COLO668 (cell line): ENCODE measurements at regions not wholly inside any gene's neighbourhood (a gene's known extent, or its start where the extent isn't known, plus 50 kb on each side); places are given as distances from the start of the nearest gene placed in this dataset.

ENCODE experiments used
- DNase-seq: peaks from one replicate; lab custom pipeline; 2025; ENCODE audit not compliant: unreplicated experiment; lab: John Stamatoyannopoulos, UW

GRCh38 chr9:107918749-107919148, 429.2 kb upstream of the KLF4 start:
- DNase-seq, result no peak

DNA sequence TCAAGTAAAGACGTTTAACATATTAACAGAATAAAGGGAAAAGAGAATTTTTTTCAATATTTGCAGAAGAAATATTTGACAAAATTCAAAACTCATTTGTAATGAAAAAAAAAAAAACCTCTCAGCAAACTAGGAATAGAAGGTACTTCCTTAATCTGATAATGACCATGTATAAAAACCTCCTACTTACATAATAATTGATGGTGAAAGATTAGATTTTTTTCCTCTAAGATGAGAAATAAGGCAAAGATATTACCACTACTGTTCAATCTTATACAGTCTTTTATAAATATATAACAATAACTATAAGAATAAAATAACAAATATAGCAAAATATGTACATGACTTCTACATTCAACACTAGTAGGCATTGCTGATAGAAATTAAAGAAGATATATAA, 424.6 kb upstream of the KLF4 start:
- no peak for DNase-seq

DNA sequence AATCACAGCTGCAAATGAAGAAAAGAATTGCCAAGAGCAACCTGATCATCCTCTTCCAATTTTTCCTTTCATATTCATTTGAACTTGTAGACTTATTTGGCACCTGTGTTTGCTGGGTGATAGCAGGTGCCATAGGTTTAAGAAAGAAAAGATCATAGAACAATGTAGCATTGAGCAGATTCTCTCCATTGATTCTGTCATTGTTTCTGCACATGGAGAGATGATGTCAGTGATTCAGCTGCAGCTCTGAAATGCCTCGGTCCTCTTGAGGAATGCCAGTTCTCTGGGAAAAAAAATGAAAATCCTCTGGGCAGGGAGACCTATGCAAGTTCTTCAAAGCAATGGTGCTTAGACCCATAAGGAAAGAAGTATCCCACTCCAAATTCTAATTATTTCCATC, 418.1 kb upstream of the KLF4 start:
- no peak for DNase-seq

GRCh38 chr9:107907255-107907654, 417.7 kb upstream of the KLF4 start:
- no peak for DNase-seq

GRCh38 chr9:107906074-107906473, 416.5 kb upstream of the KLF4 start:
- DNase-seq, result no peak

DNA sequence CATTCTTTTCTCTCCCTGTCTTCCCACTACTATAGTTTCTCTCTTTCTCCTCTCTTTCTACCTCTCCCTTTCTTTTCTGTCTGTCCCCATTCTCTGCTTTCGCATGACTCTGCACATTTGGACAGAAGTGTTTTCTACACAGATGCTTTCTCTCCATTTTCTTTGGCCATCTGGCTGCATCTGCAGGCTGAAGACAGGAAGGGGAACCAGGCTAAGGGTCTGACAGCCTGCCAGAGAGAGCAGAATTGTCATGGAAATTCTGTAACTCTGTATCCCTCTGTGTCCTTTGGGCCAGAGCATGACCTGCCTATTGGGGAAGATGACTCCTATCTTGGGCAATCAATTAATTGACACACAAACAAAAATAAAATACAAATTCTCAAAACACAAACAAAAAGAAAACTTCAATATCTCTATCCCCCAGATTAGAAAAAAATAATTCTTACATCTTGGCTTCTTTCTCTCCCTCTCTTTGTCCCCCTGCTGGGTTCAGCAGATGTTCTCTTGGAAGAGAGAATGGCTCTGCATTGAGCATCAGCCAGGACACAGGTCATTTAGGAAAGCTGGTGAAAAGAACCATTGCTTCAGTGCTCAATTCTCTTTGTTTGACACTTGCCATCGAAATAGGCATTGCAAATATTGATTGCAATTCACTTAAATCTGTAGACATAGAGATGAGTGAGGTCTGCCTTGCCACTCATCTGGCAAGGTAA, 415.9 kb upstream of the KLF4 start:
- no peak for DNase-seq

- DNase-seq, result no peak
These were observed 410.4 kb upstream of the KLF4 start for GRCh38 chr9:107899961-107900330.

DNA sequence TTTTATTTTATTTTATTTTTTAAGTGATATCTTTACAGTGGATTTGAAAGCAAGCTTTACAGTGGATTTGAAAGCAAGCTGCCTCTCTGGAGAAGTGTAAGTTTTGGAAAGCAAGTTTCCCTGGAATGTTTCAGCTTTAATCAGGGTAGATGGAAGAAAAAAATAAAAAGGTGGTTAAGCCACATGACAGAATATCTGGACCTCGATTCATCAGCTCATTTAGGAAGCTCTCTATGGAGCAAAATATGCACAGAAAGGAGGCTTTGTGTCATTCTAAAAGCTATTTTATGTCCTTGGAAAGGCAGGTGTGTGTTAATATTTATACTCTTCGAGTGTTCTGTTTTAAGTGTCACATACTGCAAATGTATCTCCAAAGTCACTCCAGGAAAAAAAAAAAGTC, 409.2 kb upstream of the KLF4 start:
- no peak for DNase-seq

DNA sequence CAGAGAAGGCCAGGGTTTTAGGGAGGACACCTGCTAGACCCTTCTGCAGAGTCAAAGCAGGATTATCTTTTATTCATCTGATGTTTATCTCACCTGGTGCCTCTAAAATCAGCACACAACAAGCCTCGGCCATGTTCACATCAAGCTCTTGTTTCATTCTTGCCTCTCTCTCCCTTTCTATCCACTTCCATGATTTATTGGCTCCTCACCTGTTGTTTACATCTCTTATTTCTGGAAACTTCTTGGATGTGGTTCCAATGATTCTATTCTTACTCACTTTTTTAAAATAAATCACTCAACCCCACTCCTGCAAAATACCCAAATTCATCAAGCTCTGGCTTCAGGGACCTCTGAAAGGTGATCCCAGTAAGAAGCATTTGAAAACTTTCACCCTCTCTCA, 407.0 kb upstream of the KLF4 start:
- no peak for DNase-seq

DNA sequence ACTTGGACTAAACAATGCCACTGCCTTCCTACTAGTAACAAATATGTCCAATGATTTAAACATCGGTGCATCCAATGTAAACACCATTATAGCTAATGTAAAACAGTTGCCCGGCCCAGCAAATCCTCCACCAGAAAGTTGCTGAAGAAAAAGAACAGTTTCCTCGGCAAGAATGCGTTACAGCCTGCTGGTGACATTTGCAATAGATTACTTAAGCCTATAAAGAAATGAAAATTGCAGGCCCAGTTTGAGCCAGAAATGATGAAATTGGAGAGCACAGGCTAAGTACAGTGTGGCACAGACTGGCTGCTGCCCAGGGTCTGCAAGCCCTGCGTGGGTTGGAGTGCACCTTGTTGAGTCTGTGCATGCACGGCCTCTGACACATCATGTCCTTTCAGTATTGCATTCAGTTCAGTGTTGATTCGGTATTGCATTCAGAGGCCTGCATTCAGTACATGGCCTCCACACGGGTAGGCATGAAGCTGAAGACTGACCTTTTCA, 406.0 kb upstream of the KLF4 start:
- no peak for DNase-seq

DNA sequence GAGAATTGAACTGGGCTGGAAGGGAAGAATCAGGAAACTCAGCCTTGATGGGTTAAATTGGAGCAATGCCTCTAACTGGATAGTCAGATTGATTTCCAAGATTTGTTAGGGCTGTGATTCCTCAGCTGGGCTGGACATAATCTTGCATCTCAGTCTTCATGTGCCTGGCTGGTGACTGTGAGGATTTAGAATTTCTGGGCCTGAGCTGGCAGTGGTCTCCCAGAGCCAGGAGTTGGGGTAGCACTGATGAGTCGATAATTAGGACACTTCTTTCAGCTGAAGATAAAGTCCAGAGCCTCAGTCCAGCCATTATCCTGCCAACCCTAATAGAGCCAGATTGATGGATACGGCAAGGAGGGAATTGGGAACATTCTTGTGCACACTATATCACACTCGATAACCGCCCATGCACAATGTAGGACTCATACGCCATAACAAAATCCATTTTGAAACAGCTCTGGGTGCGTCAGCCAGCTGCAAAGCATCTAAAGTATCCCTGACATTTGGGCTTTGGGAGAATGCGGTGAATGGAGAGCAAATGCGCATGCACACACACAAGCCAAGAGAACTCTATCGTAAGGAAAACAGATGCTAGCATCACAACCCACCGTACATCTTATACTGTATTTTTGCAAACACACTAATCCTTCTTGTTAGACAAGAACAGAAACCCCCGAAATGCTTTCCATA, 405.1 kb upstream of the KLF4 start:
- no peak for DNase-seq

DNA sequence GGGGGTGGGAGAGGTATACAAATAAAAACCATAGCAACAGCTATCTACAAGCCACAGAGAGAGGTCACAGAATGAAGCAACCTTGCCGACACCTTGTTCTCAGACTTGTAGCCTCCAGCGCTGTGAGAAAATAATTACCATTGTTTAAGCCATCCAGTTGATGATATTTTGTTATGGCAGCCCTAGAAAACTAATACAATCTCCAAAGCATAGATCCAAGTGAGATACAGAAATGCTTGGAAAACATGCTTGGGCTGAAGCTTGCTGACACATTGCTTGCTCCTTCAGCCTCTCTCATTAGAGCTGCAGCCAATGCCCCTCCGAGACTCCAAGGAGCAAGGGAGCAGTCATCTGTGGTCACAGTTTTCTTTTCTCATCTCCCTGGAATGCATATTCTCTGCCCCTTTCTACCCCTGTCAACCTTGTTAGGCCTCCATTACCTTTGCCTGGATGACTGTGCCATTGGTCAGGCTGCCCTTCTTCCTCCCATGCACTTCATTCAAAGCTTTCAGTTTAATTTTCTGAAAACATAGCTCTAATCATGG, 401.4 kb upstream of the KLF4 start:
- no peak for DNase-seq

DNA sequence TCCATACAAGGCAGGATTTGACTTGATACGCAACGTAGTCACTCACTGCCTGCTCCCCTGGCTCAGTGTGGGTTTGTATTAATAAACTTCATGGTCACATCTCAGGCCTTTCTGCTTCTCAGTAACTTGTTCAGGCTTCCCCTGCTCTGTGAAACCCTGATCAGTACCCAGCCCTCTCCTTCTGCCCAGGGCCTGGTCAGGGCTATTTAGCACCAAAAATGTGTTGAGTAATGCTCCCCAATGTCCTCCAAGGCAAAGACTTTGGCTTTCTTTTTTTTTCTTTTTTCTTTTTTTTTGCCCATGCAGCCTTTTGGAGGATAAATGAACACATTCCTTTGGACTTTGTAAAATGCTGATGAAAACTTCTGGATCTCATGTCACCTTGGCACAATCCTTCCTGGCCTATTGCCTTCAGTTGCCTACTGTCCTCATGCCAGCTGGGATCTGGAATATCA, 399.2 kb upstream of the KLF4 start:
- DNase-seq, result no peak

- no peak for DNase-seq
These were observed 397.3 kb upstream of the KLF4 start for GRCh38 chr9:107886826-107887225.

- DNase-seq, result no peak
These were observed 394.0 kb upstream of the KLF4 start for GRCh38 chr9:107883496-107884124.

DNA sequence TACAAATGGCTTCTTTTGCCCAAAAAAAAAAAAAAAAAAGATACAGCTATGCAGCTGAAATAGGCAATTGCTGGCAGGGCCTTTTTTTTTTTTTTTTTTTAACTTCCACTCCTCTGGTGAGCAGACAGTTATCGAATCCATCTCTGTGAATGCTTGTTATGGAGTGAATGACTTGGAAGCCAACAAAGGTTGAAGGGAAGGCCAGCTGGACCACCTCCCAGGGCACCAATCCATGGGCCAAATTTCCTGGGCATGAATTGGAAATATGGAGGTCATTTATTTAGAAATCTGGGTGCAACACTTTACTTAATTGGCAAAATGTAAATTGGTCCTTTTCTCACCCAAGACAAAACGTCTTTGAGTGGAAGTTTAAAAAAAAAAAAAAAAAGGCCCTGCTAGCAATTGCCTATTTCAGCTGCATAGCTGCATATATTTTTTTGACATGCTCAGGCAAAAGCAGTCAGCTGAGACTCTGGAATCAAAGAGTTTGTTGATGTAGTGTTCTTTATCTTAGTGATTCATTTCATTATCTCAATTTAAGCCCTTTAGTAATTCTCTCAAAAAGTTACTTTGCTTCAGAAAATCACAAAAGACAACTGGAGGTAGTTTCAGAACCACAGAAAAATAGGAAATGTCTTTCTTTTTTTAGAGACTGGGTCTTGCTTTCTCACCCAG, 392.2 kb upstream of the KLF4 start:
- no peak for DNase-seq

- no peak for DNase-seq
These were observed 388.9 kb upstream of the KLF4 start for GRCh38 chr9:107878462-107878861.

GRCh38 chr9:107875571-107875980, 386.0 kb upstream of the KLF4 start:
- no peak for DNase-seq

GRCh38 chr9:107874591-107875369, 385.2 kb upstream of the KLF4 start:
- DNase-seq, result no peak

DNA sequence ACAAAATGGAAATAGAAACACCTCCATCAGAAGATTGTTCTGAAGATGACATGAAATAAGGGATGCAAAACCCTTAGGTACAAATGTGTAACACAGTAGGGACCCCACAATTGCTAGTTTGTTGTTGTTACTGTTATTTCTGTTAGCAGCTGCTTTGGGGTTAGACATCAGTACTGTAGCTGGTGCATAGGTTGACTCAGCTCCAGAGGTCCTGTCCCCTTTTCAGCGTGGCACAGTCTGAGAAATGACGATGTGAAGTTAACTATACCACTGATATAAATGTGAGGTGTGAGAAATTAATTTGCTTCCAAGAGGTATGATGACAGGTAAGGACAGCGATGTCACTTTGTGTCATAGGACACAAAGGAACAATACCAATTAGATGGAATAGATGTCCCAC, 384.6 kb upstream of the KLF4 start:
- no peak for DNase-seq
